Neural cell (in vitro differentiated cells): ENCODE measurements at regions not wholly inside any gene's neighbourhood (a gene's known extent, or its start where the extent isn't known, plus 50 kb on each side); places are given as distances from the start of the nearest gene placed in this dataset.

ENCODE experiments used
- H2AFZ ChIP-seq: fragments of 200-600, 300-800 bp; sonication (generic), shearing (Covaris generic); 2 replicates; pipeline ENCODE4 v1.6.0; 2014; ENCODE audit warnings: low read depth, mild to moderate bottlenecking, antibody characterized with exemption, low read length, moderate library complexity
- H3F3A ChIP-seq: fragments of 200-600 bp; shearing (Covaris generic); 2 replicates; pipeline ENCODE4 v1.6.1; 2016; ENCODE audit warnings: mild to moderate bottlenecking, moderate library complexity, mixed read lengths, antibody characterized with exemption, low read length; ENCODE audit not compliant: insufficient read depth, poor library complexity, severe bottlenecking
- H3K27ac ChIP-seq: fragments of 200-600, 300-800 bp; sonication (generic), shearing (Covaris generic); 2 replicates; pipeline ENCODE4 v1.5.1; 2014; ENCODE audit warnings: mild to moderate bottlenecking, low read length, moderate library complexity
- H3K27me3 ChIP-seq: fragments of 300-800, 200-600 bp; sonication (generic), shearing (Covaris generic); 2 replicates; pipeline ENCODE4 v1.6.0; 2014; ENCODE audit warnings: mild to moderate bottlenecking, low read depth, low read length, moderate library complexity; ENCODE audit not compliant: insufficient read depth
- H3K36me3 ChIP-seq: fragments of 300-800, 200-600 bp; sonication (generic), shearing (Covaris generic); 2 replicates; pipeline ENCODE4 v1.5.1; 2014; ENCODE audit warnings: mild to moderate bottlenecking, antibody characterized with exemption, low read length, moderate library complexity; ENCODE audit not compliant: insufficient read depth
- H3K4me2 ChIP-seq: fragments of 300-800, 200-600 bp; sonication (generic), shearing (Covaris generic); 2 replicates; pipeline ENCODE4 v1.6.0; 2014; ENCODE audit warnings: mild to moderate bottlenecking, low read length
- H3K4me3 ChIP-seq: fragments of 300-800, 200-600 bp; sonication (generic), shearing (Covaris generic); 2 replicates; pipeline ENCODE4 v1.5.1; 2014; ENCODE audit warnings: mild to moderate bottlenecking, low read length, moderate library complexity
- H3K79me2 ChIP-seq: fragments of 200-600 bp; shearing (Covaris generic); replicated peaks from 2 replicates; pipeline ENCODE4 v1.6.0; 2014; ENCODE audit warnings: mild to moderate bottlenecking, low read length, moderate library complexity; ENCODE audit not compliant: insufficient read depth
- H3K9ac ChIP-seq: fragments of 300-800, 200-600 bp; sonication (generic), shearing (Covaris generic); 2 replicates; pipeline ENCODE4 v1.6.1; 2016; ENCODE audit warnings: mild to moderate bottlenecking, low read length, mixed read lengths
- H3K9me2 ChIP-seq: fragments of 200-600 bp; shearing (Covaris generic); 2 replicates; pipeline ENCODE4 v1.6.1; 2016; ENCODE audit warnings: mild to moderate bottlenecking, low read length, mixed read lengths; ENCODE audit not compliant: insufficient read depth
- H3K9me3 ChIP-seq: fragments of 200-600, 300-800 bp; sonication (generic), shearing (Covaris generic); 2 replicates; pipeline ENCODE4 v1.6.1; 2016; ENCODE audit warnings: mild to moderate bottlenecking, mixed run types, low read length, moderate library complexity, mixed read lengths
- H4K20me1 ChIP-seq: fragments of 200-600 bp; shearing (Covaris generic); 2 replicates; pipeline ENCODE4 v1.6.1; 2016; ENCODE audit warnings: mild to moderate bottlenecking, mixed run types; ENCODE audit not compliant: insufficient read depth
- CTCF ChIP-seq: fragments of 450-650 bp; IDR thresholded peaks from 2 replicates; pipeline ENCODE4 v1.5.1; 2014; ENCODE audit warnings: antibody characterized with exemption, mild to moderate bottlenecking, moderate library complexity; ENCODE audit not compliant: poor library complexity, severe bottlenecking
- EP300 ChIP-seq: fragments of 450-650 bp; conservative IDR thresholded peaks from 2 replicates; pipeline ENCODE4 v1.6.1; 2014; ENCODE audit warnings: antibody characterized with exemption, mild to moderate bottlenecking, moderate library complexity; ENCODE audit not compliant: poor library complexity, severe bottlenecking
- EZH2 ChIP-seq: fragments of 200-600, 300-800 bp; shearing (Covaris generic), sonication (generic); IDR thresholded peaks from 2 replicates; pipeline ENCODE4 v1.6.1; 2014; ENCODE audit warnings: antibody characterized with exemption, low read length, borderline replicate concordance, mild to moderate bottlenecking; ENCODE audit not compliant: insufficient read depth, poor library complexity, severe bottlenecking
- MXI1 ChIP-seq: fragments of 450-650 bp; conservative IDR thresholded peaks from 2 replicates; pipeline ENCODE4 v1.6.1; 2014; ENCODE audit warnings: antibody characterized with exemption, mild to moderate bottlenecking; ENCODE audit not compliant: poor library complexity, severe bottlenecking
- POLR2AphosphoS5 ChIP-seq: IDR thresholded peaks from 2 replicates; pipeline ENCODE4 v1.6.1; 2012
- RAD21 ChIP-seq: fragments of 450-650 bp; conservative IDR thresholded peaks from 2 replicates; pipeline ENCODE4 v1.6.1; 2014; ENCODE audit warnings: antibody characterized with exemption, mild to moderate bottlenecking, moderate library complexity
- REST ChIP-seq: IDR thresholded peaks from 2 replicates; pipeline ENCODE4 v1.6.1; 2012; ENCODE audit warnings: borderline replicate concordance
- SMC3 ChIP-seq: fragments of 450-650 bp; conservative IDR thresholded peaks from 2 replicates; pipeline ENCODE4 v1.6.1; 2014; ENCODE audit warnings: antibody characterized with exemption, mild to moderate bottlenecking, moderate library complexity; ENCODE audit not compliant: poor library complexity
- TAF1 ChIP-seq: IDR thresholded peaks from 2 replicates; pipeline ENCODE4 v1.6.1; 2012; ENCODE audit warnings: low read depth

- Histone ChIP-seq H3K4me3 (no peak overlapping the region), H3K9me2 (no peaks in the 10 kb centered on the region), H3K79me2 (no peaks in the 10 kb centered on the region), H4K20me1 (no peaks in the 10 kb centered on the region), H3F3A (no peaks in the 10 kb centered on the region), H3K9ac (no peak overlapping the region), H3K9me3 (no peaks in the 10 kb centered on the region), H3K4me2 (no peak overlapping the region), H3K36me3 (no peaks in the 10 kb centered on the region), H3K27ac (no peak overlapping the region), H2AFZ (no peak overlapping the region), H3K27me3 (no peaks in the 10 kb centered on the region)
- TF ChIP-seq MXI1 (no peak), REST (no peak), CTCF (no peak), TAF1 (no peak), EP300 (no peak), EZH2 (no peak), SMC3 (no peak), POLR2AphosphoS5 (no peak), RAD21 (no peak)
These were observed 72.5 kb downstream of the DNAJB9 start for GRCh38 chr7:108642126-108642525.

- Histone ChIP-seq H4K20me1 (no peaks in the 10 kb centered on the region), H3K4me3 (no peak overlapping the region), H3K4me2 (no peak overlapping the region), H3F3A (no peaks in the 10 kb centered on the region), H3K79me2 (no peaks in the 10 kb centered on the region), H3K27me3 (no peaks in the 10 kb centered on the region), H3K9me2 (no peaks in the 10 kb centered on the region), H3K27ac (no peak overlapping the region), H2AFZ (no peak overlapping the region), H3K36me3 (no peaks in the 10 kb centered on the region), H3K9ac (no peak overlapping the region), H3K9me3 (no peaks in the 10 kb centered on the region)
- TF ChIP-seq MXI1 (no peak), RAD21 (peak; percentile 36), EP300 (no peak), CTCF (peak; percentile 20)
These were observed 73.5 kb downstream of the DNAJB9 start for GRCh38 chr7:108643136-108643535.
